Adrenal gland (tissue), 9 donors: ENCODE measurements at regions not wholly inside any gene's neighbourhood (a gene's known extent, or its start where the extent isn't known, plus 50 kb on each side); places are given as distances from the start of the nearest gene placed in this dataset.

Experiments
- DNase-seq, 7 donors: peaks; one replicate each; pipeline ENCODE4 v3.0.0-alpha.2; 2019 to 2020
- H3K27ac ChIP-seq, 5 donors: fragments of 200-600 bp; sonication (generic) in 4 of 5; 1 replicate in 3 of 5; 2 replicates in 2 of 5; pipeline versions ENCODE4 v1.5.1 to v1.8.0; 2016 to 2020; ENCODE audit warnings: mild to moderate bottlenecking in 1 of 5
- H3K27me3 ChIP-seq: fragments of 200-600 bp; 2 replicates; pipeline ENCODE4 v1.8.0; 2021
- H3K36me3 ChIP-seq, 2 donors: fragments of 200-600 bp; replicated peaks in 1 of 2; 1 replicate in 1 of 2; 2 replicates in 1 of 2; pipeline versions ENCODE4 v1.5.1 to v1.8.0; 2018 to 2022
- H3K4me1 ChIP-seq, 2 donors: fragments of 200-600 bp; replicated peaks in 1 of 2; 1 replicate in 1 of 2; 2 replicates in 1 of 2; pipeline versions ENCODE4 v1.5.1 to v1.8.0; 2018 to 2021
- H3K4me3 ChIP-seq, 4 donors: fragments of 200-600 bp; sonication (generic) in 3 of 4; one replicate each; pipeline ENCODE4 v1.5.1; 2016 to 2018
- H3K9me3 ChIP-seq, 3 donors: fragments of 200-600 bp; sonication (generic) in 1 of 3; replicated peaks in 1 of 3; 1 replicate in 2 of 3; 2 replicates in 1 of 3; pipeline versions ENCODE4 v1.5.1 to v1.8.0; 2016 to 2021
- POLR2A ChIP-seq, 2 donors: fragments of 450-650 bp; IDR thresholded peaks; one replicate each; pipeline ENCODE4 v1.6.1; 2017; ENCODE audit warnings: antibody characterized with exemption in 2 of 2, mild to moderate bottlenecking in 2 of 2, moderate library complexity in 1 of 2
- WGBS, 4 donors: extraction: QIAGEN DNeasy Blood & Tissue Kit in 2 of 4; methylation state at CpG; one replicate each; pipeline versions ENCODE4 v1.1.5 to v1.1.7; 2013 to 2017; 5-methylcytosine and 5-hydroxymethylcytosine counted together
- intact Hi-C, 2 donors: fragments of 100-400 bp; cut with DNase I; formaldehyde crosslinking; loops; one replicate each; pipeline versions ENCODE4 v1.14.1 to v1.15.0; 2022 to 2023
- TF ChIP-seq, protein P1 (sequence below), 6 experiments: fragments of 450-650 bp in 4 of 6; fragments of 200-600 bp in 2 of 6; sonication (generic) in 1 of 6; IDR thresholded peaks; 1 replicate in 5 of 6; 2 replicates in 1 of 6; pipeline versions ENCODE4 v1.5.1 to v1.8.0; 2016 to 2021; ENCODE audit warnings: antibody characterized with exemption in 6 of 6, mild to moderate bottlenecking in 2 of 6, moderate library complexity in 1 of 6
- donor health status: healthy with polysubstance abuse.
- donor health status: Bipolar disorder and iron deficiency.
- donor health status: DM: yes; HTN: yes; CAD: no.
- donor health status: DM: no; HTN: no; CAD: no.
- donor health status: DM: no; HTN: no; CAD: no.

DNA sequence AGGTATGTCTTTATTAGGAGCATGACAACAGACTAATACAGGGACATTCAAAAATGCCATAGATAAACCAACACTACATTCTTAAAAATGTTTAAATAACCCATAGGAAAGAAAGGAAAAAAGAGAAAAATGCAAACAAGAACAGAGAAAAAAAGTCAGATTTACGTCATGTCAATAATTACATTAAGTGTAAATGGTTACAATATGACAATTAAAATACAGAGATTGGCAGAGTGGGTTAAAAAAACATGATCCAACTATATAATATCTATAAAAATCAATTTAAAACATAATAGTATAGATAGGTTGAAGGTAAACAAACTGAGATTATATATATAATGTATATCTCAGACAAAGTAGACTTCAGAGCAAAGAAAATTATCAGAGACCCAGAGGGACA is 255.8 kb downstream of the ANAPC1 start:
- H3K27ac ChIP-seq: no peak overlapping the region
- no peaks in the 10 kb centered on the region for H3K27me3 ChIP-seq
- no peaks in the 10 kb centered on the region for H3K36me3 ChIP-seq
- intact Hi-C loops: no loop called here
- H3K4me1 ChIP-seq: no peaks in the 10 kb centered on the region
- no peak for DNase-seq
- 75 to 86% (median 79%) methylated on average over 1 of the region's 1 CpG for WGBS, 4 donors
- no peaks in the 10 kb centered on the region for H3K9me3 ChIP-seq
- TF ChIP-seq POLR2A (IDR thresholded peaks at IDR 0.05): no peak
- TF ChIP-seq, protein P1, sequence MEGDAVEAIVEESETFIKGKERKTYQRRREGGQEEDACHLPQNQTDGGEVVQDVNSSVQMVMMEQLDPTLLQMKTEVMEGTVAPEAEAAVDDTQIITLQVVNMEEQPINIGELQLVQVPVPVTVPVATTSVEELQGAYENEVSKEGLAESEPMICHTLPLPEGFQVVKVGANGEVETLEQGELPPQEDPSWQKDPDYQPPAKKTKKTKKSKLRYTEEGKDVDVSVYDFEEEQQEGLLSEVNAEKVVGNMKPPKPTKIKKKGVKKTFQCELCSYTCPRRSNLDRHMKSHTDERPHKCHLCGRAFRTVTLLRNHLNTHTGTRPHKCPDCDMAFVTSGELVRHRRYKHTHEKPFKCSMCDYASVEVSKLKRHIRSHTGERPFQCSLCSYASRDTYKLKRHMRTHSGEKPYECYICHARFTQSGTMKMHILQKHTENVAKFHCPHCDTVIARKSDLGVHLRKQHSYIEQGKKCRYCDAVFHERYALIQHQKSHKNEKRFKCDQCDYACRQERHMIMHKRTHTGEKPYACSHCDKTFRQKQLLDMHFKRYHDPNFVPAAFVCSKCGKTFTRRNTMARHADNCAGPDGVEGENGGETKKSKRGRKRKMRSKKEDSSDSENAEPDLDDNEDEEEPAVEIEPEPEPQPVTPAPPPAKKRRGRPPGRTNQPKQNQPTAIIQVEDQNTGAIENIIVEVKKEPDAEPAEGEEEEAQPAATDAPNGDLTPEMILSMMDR (IDR thresholded peaks at IDR 0.05): no peak
- no peak overlapping the region for H3K4me3 ChIP-seq

DNA sequence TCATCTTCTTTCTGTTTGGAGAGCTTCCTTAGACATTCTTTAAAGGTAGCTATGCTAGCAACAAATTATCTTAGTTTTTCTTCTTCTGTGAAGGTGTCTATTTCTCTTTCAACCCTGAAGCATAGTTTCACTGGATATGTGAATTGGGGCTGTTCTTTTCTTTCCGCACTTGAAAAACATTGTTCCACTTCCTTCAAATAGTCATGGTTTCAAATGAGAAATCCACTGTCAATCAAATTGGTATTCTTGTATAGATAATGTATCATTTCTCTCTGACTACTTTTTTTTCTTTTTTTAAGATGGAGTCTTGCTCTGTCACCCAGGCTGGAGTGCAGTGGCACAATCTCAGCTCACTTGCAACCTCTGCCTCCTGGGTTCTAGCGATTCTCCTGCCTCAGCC is 254.0 kb downstream of the ANAPC1 start:
- H3K9me3 ChIP-seq: no peaks in the 10 kb centered on the region
- intact Hi-C loops: no loop called here
- H3K4me1 ChIP-seq: no peaks in the 10 kb centered on the region
- no peaks in the 10 kb centered on the region for H3K27me3 ChIP-seq
- 92 to 100% (median 93%) methylated on average over 2 of the region's 2 CpGs for WGBS, 4 donors
- no peak overlapping the region for H3K4me3 ChIP-seq
- no peak for TF ChIP-seq POLR2A (IDR thresholded peaks at IDR 0.05)
- TF ChIP-seq, protein P1 (IDR thresholded peaks at IDR 0.05): no peak
- no peak for DNase-seq
- no peaks in the 10 kb centered on the region for H3K36me3 ChIP-seq
- H3K27ac ChIP-seq: no peak overlapping the region

DNA sequence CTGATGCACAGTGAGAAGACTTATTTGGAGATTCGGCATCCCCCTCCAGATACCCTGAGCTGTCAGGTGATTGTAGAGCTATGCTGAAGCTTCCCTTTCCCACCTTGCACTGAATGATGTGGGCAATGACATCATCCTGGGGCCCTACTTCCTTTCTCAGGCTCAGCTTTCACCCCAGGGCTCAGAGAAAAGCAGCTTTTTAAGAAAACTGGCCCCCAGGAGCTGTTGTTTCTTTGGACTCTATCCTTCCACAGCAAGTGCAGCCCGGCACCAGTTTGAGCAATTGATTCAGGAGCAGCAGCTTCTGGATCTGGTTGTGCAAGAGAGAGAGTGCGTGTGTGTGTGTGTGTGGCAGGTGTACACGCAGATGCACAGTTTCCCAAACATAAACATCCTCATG is 251.3 kb downstream of the ANAPC1 start:
- no peaks in the 10 kb centered on the region for H3K4me1 ChIP-seq
- no peaks in the 10 kb centered on the region for H3K27me3 ChIP-seq
- intact Hi-C loops: no loop called here
- TF ChIP-seq, protein P1 (IDR thresholded peaks at IDR 0.05): no peak
- TF ChIP-seq POLR2A (IDR thresholded peaks at IDR 0.05): no peak
- no peaks in the 10 kb centered on the region for H3K36me3 ChIP-seq
- WGBS, 4 donors: 82 to 92% (median 85%) methylated on average over 4 of the region's 4 CpGs
- H3K4me3 ChIP-seq: no peak overlapping the region
- no peaks in the 10 kb centered on the region for H3K9me3 ChIP-seq
- H3K27ac ChIP-seq: no peak overlapping the region
- DNase-seq: no peak

DNA sequence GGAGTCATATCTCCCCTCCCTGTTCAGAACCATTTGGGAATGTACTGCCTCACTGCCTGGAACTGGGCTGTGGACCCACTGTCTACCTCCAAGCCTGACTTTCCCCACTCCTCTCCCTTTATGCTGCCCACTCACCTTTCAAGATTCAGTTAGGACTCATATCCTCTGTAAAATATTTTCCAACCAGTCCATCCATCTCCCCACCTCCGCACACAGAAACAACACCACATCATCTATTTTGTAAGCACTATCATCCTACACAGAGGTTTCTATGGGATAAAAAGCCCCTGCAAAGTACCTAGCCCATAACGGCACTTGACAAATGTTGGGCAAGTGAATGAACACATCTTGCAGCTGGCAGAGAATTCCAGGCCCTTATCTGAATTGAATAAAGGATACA is 250.8 kb downstream of the ANAPC1 start:
- DNase-seq: no peak
- TF ChIP-seq, protein P1 (IDR thresholded peaks at IDR 0.05): no peak
- no peak for TF ChIP-seq POLR2A (IDR thresholded peaks at IDR 0.05)
- no peaks in the 10 kb centered on the region for H3K27me3 ChIP-seq
- 93 to 97% (median 96%) methylated on average over 2 of the region's 2 CpGs for WGBS, 4 donors
- H3K36me3 ChIP-seq: no peaks in the 10 kb centered on the region
- H3K9me3 ChIP-seq: no peaks in the 10 kb centered on the region
- no peaks in the 10 kb centered on the region for H3K4me1 ChIP-seq
- no peak overlapping the region for H3K27ac ChIP-seq
- intact Hi-C loops: no loop called here
- H3K4me3 ChIP-seq: no peak overlapping the region
